Activated CD8-positive, alpha-beta T cell treated with anti-CD3 and anti-CD28 coated beads for 36 hours (primary cell): ENCODE measurements at regions not wholly inside any gene's neighbourhood (a gene's known extent, or its start where the extent isn't known, plus 50 kb on each side); places are given as distances from the start of the nearest gene placed in this dataset.

Experiments
- ATAC-seq: fragments of 200-7000 bp; cut with Tn5 transposase; one replicate; pipeline ENCODE4 v1.10.0; 2021; ENCODE audit warnings: mild to moderate bottlenecking, moderate library complexity
- CTCF ChIA-PET: fragments of 350-600 bp; sonication (Branson Sonifier 250); formaldehyde crosslinking; loops from one replicate; lab custom pipeline; 2021; ENCODE audit warnings: antibody characterized with exemption; lab: Charles Lee
- POLR2A ChIA-PET: fragments of 350-600 bp; sonication (Branson Sonifier 250); formaldehyde crosslinking; loops from one replicate; lab custom pipeline; 2021; ENCODE audit warnings: antibody characterized with exemption; lab: Charles Lee
- DNase-seq: peaks from one replicate; pipeline ENCODE4 v3.0.0-alpha.2; 2020
- H3K27ac Mint-ChIP-seq: one replicate; pipeline ENCODE4 v1.8.0; 2021; ENCODE audit warnings: mild to moderate bottlenecking, mixed read lengths
- H3K27me3 Mint-ChIP-seq: one replicate; pipeline ENCODE4 v1.8.0; 2021; ENCODE audit warnings: mixed read lengths
- H3K36me3 Mint-ChIP-seq: one replicate; pipeline ENCODE4 v1.8.0; 2021; ENCODE audit warnings: low read depth, mixed read lengths
- H3K4me1 Mint-ChIP-seq: one replicate; pipeline ENCODE4 v1.8.0; 2021; ENCODE audit warnings: low read depth, mixed read lengths
- H3K4me3 Mint-ChIP-seq: one replicate; pipeline ENCODE4 v1.8.0; 2021; ENCODE audit warnings: mild to moderate bottlenecking, moderate library complexity, mixed read lengths
- H3K9me3 Mint-ChIP-seq: one replicate; pipeline ENCODE4 v1.8.0; 2021; ENCODE audit warnings: mixed read lengths
- CTCF ChIP-seq: fragments of 200-600 bp; IDR thresholded peaks from one replicate; pipeline ENCODE4 v1.8.0; 2022; ENCODE audit warnings: antibody characterized with exemption, mild to moderate bottlenecking
- intact Hi-C: fragments of 100-400 bp; cut with micrococcal nuclease; formaldehyde crosslinking; loops from one replicate; pipeline ENCODE4 v1.10.0; 2022

- intact Hi-C loops = no loop called here
- peaks cover 7% of the 10 kb centered on the region for H3K9me3 Mint-ChIP-seq
- no peaks in the 10 kb centered on the region for H3K27me3 Mint-ChIP-seq
- ATAC-seq (no peak), DNase-seq (no peak)
- no peak for TF ChIP-seq CTCF
- H3K36me3 Mint-ChIP-seq = no peaks in the 10 kb centered on the region
- H3K27ac Mint-ChIP-seq = no peak overlapping the region
- no peak overlapping the region for H3K4me3 Mint-ChIP-seq
- CTCF ChIA-PET = no interaction called here
- H3K4me1 Mint-ChIP-seq = no peaks in the 10 kb centered on the region
- POLR2A ChIA-PET = no interaction called here
Measured at GRCh38 chr20:7361931-7362330, 578.3 kb downstream of the HAO1 start.

GRCh38 chr20:7362601-7363000 lies 577.7 kb downstream of the HAO1 start:
- Mint-ChIP-seq H3K27me3 (no peaks in the 10 kb centered on the region), H3K4me1 (no peaks in the 10 kb centered on the region), H3K36me3 (no peaks in the 10 kb centered on the region), H3K4me3 (no peak overlapping the region), H3K27ac (no peak overlapping the region), H3K9me3 (peaks cover 7% of the 10 kb centered on the region)
- intact Hi-C loops = no loop called here
- DNase-seq (no peak), ATAC-seq (no peak)
- POLR2A ChIA-PET = no interaction called here
- no peak for TF ChIP-seq CTCF
- CTCF ChIA-PET = no interaction called here

- Mint-ChIP-seq H3K27ac (no peak overlapping the region), H3K4me3 (no peak overlapping the region), H3K9me3 (peaks cover 9% of the 10 kb centered on the region), H3K4me1 (no peaks in the 10 kb centered on the region), H3K36me3 (no peaks in the 10 kb centered on the region), H3K27me3 (no peaks in the 10 kb centered on the region)
- TF ChIP-seq CTCF = no peak
- ChIA-PET CTCF (no interaction called here), POLR2A (no interaction called here)
- DNase-seq (no peak), ATAC-seq (no peak)
- intact Hi-C loops = no loop called here
Measured at GRCh38 chr20:7366189-7366588, 574.1 kb downstream of the HAO1 start.

- Mint-ChIP-seq H3K27ac (no peak overlapping the region), H3K36me3 (no peaks in the 10 kb centered on the region), H3K9me3 (peaks cover 1% of the 10 kb centered on the region), H3K4me3 (no peak overlapping the region), H3K4me1 (no peaks in the 10 kb centered on the region), H3K27me3 (no peaks in the 10 kb centered on the region)
- CTCF ChIA-PET = no interaction called here
- DNase-seq (no peak), ATAC-seq (no peak)
- intact Hi-C loops = no loop called here
- POLR2A ChIA-PET = no interaction called here
- no peak for TF ChIP-seq CTCF
Measured at GRCh38 chr20:7371518-7372163, 568.6 kb downstream of the HAO1 start.

GRCh38 chr20:7375905-7376304 lies 564.4 kb downstream of the HAO1 start:
- ChIA-PET POLR2A (no interaction called here), CTCF (interaction anchor here (0.8 to 1.1 kb wide), 3 partner anchors 20 to 615 kb away, joined by 3 to 4 read pairs (median 4); no protein-coding TSS in a partner anchor)
- Mint-ChIP-seq H3K4me3 (no peak overlapping the region), H3K27me3 (no peaks in the 10 kb centered on the region), H3K4me1 (no peaks in the 10 kb centered on the region), H3K27ac (no peak overlapping the region), H3K36me3 (no peaks in the 10 kb centered on the region), H3K9me3 (no peaks in the 10 kb centered on the region)
- intact Hi-C loops = no loop called here
- no peak for ATAC-seq
- no peak for DNase-seq
- TF ChIP-seq CTCF = peak; percentile 64
